ENCODE measurements at regions not wholly inside any gene's neighbourhood (a gene's known extent, or its start where the extent isn't known, plus 50 kb on each side); places are given as distances from the start of the nearest gene placed in this dataset.
"Not testable (repeated sequence)": the region's sequence is repeated elsewhere in the genome, so short reads cannot be mapped to it uniquely, and the experiment has no call there.

DNA sequence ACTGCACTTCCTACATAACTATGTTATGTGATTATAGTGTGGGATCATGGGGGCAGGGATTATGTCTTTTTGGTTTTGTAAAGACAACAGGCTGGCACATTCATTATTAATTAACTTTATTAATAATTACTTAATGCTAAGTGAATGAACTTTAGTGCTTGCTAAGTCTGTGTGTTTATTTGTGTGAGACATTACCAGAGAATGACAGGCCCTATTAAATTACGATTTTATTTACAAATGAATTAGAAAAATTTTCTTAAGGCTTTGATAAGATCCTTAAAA lies 100.9 kb downstream of the CD83 start:
- no peak for DNase-seq

DNA sequence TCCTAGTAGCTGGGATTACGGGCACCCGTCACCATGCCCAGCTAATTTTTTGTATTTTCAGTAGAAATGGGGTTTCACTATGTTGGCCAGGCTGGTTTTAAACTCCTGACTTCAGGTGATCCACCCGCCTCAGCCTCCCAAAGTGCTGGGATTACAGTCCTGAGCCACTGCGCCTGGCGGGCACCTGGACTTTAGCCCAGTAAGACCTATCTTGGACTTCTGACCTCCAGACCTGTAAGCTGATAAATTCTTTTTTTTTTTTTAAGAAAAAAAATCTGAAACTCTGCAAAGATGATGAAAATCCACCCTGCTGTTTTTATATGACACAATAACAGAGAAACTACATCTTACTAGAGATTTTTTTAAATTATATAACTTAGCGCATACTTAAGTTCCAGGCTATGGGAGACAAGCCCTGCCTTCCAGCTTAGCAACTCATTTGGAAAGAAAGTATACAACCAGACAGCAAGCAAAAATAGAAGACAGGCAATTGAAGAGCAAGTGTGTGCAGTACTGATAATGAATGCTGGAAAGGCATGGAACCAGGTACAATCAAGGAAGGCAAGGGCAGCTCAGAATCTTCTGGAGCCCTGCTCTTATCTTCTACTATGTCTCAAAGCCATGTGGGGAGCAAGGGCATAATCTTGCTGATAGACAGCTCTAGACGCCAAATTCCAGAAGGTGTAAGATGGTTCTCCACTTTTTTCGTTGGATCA lies 104.2 kb downstream of the CD83 start:
- no peak for DNase-seq

DNA sequence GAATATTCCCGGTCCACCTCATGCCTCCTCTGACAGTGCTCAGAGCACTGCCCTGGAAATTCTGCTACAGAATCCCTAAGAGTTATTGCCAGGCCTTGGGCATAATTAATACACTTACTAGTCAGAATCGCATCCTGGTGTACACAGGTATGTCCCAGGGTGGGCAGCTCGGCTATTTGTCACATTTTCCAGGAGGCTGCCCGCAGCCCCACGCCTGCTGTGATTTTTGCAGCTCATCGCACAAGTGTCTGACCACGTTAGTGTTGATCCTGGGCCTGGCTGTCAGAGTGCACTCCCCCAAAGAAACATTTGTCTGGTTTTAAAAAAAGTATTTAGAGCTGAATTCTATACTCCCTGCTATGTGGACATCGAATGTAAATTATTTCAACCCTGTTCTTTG lies 105.4 kb downstream of the CD83 start:
- no peak for DNase-seq

DNA sequence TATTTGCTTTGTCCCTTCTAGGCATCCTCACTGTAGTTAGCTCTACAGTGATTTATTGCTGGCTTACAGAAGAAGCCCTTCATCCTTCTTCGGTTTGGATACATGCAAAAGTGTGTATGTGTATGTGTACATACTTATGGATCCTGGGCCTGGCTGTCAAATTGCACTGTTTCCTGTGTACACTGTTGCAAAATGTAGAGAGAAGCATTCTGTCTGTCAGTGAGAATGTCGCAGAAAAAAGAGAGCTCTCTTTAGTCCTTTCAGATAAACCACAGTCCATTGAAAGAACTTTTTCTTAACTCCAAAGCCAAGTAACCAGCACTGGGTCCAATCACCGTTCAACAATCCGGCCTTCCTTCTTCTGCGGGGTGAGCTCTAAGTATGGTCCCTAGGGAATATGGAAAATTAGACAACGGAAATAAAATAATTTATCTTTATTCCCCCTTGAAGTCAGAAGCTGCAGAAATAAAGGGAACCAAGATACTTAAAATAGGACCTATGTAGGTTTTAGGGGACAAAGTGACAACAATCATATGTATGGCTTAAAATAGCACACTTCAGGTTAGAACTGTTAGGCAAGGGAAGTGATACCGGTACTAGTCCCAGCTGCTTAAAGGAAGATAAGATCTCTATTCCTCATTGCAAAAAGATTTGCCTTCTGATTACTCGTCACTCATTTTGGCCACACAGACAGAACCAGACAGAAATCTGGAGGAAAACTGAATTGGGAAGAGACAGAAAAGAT lies 107.0 kb downstream of the CD83 start:
- DNase-seq = no peak

DNA sequence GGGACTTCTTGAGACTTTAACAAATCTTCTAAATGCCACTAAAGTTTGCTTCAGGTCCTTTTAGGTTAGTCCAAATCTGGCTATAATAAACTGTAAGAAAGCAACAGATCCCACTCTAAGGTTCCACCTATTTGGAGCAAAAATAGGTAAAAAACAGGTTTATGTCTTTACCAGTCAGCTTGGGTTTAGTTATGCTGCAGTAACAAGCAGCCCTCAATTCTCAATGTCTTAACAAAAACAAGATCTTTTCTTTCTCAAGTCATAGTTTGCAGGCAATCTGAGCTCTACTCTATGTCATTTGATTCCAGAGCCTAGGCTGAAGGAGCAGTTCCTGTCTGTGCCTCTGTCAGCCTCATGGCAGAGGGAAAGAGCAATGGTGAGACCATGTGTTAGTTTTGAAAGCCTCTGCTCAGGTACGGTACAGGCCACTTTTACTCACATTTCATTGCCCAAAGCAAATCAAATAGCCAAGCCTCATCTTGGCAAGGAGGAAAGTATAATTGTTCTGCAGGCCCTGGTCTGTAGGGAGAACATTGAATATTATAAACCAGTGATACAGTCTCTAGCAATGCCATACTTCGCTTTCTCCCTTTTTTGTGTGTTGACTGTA lies 108.6 kb downstream of the CD83 start:
- DNase-seq = no peak

DNA sequence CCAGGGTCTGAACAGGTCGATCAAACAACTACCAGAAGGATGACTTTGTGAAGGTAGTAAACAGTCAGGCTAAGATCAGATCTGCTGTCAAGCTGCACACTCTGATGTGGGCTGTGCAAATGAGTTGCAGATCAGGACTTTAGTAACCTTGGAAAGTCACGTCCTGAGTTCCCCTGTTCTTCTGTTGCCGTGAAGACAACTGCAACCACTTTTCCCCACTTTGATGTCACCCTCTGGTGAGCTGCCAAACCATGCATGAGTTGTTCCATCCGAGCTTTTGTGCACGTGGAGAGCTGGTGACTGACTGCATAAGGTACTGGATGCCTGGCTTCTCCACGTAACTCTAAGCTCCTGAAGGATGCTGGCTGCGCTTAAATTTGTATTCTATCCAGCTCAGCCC lies 111.0 kb downstream of the CD83 start:
- peak; percentile 20 for DNase-seq

DNA sequence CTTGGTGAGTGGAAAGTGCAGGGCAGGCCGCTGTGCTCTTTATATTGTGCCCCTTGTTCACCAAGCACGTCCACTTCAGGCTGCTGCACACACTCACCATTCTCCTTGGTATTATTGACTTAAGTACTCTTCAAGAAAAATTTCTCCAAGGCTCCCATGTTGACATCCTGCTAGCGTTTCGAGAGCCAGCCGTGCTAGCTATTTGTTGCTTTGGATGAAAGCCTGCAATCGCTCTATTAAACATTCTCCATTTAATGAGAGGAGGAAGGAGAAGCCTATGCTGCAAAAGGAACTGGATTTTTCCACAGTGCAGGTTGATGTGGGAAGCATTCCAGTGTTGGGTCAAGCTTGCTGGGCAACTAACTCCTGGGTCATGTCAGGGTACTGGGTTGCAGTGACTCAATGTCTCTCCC lies 113.5 kb downstream of the CD83 start:
- no peak for DNase-seq

DNA sequence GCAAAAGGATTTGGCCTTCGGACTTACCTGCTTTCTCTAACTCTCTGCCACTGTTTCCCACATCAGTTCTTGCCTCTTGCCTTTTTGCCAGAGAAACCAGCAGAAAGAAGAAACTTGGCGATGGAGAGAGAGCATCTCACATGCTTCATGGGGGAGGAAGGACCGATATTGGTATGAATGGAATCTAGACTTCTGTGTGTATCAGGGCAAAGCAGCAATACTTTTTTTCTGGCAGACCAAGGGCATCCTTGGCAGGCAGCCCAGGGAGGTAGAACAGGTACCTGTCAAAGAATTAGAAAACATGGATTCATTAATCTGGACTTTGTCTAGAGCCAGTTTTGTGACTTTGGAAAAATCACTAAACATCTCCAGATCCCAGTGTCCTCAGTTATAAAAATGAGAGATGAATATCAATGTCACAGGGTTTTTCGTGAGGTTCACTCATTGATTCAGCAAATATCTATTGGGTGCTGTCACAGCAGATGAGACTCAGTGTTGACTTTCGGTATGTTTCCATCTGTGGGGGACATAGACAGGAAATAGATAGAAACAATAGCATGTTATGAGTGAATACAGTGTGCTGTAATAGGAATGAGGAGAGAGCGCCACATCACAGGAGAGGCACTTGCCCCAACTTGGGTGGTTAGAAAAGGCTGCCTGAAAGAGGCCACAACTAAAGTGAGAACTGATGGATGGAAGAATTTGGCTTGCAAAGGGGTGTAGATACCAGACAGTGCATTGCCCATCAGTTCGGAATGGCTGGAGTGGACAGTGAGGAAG lies 114.1 kb downstream of the CD83 start:
- no peak for DNase-seq

DNA sequence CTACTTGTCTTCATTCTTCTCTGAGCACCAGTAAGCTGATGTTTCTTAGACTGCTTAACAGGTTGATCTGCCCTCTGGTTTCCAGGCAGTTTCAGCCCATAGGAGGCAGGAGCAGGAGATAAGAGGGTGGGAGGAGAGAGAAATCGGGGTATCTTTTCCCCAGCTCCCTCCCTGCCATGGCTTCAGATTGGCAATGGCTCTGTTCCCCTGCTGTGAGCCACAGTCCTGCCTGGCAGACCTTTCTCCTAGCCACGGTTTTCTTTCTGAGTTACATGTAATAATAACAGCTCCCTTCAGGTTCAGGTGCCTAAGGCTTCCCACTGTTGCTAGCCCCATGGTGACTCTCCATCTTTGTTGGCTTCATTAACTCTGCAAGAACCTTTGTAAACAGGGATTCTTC lies 115.3 kb downstream of the CD83 start:
- DNase-seq = no peak

DNA sequence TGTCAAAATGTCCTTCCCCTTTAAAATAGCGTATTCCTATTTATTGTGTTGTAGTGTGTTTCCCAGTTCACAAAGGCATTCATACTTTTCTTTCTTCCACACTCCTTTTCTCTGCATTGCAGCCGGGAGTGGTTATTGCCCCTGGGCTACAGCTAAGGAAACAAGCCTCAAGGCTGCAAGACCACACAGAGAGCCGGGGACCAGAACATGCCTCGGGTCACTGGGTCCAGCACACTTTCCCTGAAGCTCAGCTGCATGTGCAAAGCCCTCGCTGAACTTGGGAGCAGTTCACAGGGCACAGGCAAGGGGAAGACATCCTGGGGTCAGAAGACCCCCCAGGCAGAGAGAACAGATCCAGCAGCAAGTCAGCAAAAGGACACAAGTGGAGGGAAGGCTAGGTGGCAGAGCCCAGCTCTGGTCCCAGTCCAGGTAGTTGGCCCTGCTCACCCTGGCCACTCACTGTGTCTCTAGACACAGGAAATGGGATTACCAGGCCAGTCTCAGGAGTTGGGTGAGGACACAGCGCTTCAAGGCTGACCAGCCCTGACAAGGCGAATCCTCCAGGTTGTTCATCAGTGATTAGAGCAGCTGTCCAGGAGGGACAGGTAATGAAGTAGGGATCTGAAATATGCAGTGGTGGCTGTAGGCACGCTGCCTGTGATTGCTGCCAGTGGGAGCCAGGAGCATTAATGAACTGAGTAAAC lies 118.2 kb downstream of the CD83 start:
- DNase-seq = no peak

DNA sequence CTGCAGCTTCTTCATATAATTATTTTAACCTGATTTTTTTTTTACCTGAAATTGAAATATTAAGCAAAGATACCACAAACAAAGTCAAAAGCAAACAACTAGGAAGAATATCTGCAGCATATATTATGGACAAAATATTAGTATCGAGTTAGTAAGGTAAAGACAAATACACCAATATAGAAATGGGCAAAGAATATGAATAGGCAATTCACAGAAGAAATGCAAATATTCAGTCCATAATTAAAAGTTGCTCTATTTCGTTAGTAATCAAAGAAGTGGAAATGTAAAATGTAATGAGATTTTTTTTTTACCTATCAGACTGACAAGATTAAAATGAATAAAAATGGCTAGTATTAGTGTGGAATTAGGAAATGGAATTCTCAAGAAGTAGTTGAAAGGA lies 121.5 kb downstream of the CD83 start:
- DNase-seq = no peak

DNA sequence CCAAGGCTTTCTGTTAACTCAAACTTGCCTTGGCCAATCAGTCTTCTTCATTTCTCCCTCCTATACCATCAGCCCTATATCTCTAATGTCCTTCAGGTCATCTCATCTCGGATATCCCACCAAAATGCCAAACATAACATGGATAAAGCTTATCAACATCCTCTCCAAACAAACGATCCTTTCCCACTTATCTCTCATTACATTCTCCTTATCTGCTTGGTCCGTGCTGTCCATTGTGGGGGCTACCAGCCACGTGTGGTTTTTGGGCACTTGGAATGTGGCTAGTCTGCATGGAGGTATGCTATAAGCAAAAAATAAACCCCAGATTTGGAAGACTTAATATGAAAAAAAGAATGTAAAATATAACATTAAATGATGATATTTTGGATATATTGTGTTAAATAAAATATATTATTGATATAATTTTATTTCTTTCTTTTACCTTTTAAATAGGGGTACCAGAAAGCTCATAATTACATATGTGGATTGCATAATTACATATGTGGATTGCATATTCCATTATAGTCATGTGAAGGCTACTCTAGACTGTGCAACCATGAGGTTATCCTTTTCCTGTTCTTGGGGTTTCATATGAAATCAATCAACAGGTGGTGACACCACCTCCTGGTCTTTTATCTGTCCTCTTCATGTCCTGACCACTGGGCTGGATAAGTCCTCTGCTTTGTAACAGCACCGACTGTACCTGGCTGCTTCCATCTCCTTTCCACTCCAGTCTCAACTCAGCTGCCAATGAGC lies 123.0 kb downstream of the CD83 start:
- no peak for DNase-seq

DNA sequence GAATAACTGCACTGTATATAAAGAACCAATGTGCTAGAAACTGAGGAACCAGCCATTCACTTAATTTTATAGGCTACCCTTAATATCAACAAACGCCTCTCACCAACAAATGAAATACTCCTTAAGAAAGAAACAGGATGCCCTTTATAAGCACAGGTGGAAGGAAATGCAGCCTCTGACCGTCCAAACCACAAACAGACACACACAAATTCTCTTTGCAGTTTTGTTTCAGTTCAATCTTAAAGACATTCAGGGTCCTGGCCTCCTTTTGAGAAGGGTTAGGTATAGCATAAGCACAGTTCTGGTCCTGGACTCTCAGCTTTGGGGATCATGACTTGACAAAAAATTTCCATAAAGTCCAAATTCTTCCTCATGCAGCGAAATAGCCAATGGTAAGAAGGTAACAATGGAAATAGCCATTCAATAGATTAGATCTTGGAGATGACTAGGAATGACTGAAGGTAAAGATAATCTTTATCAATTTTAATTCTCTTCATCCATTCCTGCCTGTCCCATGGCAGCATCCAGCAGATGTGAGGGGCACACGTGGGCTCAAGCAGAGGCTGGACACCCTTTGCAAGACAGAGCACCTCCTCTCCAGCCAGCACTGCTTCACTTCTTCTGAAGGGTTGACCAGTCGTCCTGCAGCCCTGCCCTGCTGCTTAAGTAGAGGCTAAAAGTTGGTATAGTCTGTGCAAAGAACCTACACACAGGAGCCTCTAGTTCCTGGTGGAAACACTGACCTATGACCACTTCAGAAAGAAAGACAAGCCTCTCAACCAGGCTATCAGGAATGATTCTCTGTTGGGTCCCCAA lies 123.9 kb downstream of the CD83 start:
- no peak for DNase-seq

DNA sequence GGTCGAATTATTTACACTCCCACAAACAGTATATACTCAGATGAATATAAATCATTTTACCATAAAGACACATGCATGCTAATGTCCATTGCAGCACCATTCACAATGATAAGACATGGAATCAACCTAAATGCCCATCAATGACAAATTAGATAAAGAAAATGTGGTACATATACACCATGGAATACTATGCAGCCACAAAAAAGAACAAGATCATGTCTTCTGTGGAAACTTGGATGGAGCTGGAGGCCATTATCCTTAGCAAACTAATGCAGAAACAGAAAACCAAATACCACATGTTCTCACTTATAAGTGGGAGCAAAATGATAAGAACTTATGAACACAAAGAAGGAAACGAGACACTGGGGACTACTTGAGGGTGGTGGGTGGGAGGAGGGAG lies 125.3 kb downstream of the CD83 start:
- not testable (repeated sequence) for DNase-seq

DNA sequence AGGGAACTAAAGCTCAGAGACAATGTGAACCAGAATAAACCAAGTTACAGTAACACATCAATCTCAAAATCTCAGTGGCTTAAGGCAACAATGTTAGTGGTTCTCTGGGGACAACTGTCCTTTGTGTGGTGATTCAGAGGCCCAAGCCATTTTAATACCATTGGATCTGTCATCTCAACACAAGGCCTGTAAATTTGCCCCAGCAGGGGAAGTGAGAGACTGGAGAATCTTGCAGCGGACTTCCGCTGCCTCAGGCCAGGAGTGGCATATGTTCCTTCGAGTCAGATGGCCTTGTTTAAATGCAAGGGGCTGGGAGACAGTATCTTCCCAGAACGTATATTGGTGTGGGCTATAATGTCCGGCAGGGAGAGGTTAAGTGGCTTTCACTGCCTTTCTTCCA lies 126.0 kb downstream of the CD83 start:
- no peak for DNase-seq

DNA sequence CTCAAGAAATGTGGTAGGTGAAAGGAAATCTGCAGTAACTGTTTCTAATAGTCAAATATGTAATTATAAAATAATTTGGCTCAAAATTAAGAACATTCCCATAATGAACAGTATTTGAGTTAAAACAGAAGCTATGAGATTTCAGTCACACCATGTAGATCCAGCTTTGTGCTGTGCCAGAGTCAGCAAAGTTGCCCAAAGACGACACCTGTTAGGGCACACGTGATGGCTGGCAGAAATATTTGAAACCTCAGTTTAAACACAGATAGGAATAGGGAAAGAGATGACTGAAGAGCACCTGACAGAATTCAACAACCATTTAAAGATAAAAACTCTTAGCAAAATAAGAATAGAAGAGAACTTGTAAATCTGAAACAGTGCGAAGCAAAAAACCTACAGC lies 129.3 kb downstream of the CD83 start:
- DNase-seq = no peak

DNA sequence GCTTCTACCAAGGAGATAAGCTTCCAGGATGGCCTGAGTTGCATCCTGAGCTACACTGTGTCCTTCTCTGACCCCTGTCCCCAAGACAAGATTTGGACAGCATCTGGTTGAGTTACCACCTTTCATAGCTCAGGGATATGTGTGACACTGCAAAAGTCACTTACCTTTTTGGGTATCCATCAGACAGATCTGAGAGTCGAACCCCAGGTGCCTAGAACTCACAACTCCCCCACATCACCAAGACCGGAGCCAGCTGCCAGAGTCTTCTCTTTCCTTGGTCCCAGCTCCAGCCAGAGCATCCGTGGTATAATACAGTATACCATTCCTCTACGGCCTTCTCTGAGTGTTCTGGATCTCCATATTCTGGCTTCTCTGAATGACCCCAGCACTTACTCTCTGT lies 133.0 kb downstream of the CD83 start:
- no peak for DNase-seq

DNA sequence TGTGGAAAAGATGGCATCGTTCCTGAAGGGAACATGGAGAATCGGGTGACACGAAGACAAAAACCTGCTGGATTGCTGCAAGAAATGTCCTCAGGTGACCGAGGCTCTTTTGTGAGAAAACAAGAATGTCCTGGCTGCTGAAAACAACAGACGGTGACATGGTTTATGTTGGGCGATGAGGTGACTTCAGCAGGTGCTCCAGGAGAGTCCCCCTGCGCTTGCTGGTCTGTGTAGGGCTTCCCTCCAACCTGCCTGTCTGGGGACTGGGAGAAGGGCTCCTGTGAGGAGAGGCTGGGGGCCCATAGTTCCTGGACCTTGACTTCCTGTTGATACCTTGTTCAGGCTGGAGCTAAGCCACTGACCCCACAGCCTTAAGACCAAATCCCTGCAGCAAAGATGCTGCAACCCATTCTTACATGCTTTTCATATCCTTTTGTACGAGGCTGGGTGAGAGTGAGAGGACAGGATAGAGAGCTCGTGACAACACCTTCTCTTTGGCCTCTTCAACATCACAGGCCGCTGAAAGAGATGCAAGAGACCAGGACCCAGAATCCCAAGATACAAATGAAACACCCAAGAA lies 134.8 kb downstream of the CD83 start:
- DNase-seq = no peak

DNA sequence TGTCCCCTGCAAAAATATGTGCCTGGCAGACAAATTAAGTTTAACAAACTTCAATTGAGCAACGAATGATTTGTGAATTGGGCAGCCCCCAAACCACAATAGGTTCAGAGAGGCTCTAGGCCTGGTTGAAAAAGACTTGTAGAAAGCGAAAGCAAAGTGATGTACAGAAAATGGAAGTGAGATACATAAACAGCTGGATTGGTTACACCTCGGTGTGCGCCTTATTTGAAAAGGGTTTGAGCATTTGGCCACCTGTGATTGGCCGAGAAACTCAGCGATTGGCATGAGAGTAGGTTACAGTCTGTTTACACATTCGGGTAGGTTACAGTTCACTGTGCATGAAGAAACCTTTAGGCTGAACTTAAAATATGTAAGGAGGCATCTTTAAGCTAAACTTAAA lies 136.9 kb downstream of the CD83 start:
- no peak for DNase-seq

DNA sequence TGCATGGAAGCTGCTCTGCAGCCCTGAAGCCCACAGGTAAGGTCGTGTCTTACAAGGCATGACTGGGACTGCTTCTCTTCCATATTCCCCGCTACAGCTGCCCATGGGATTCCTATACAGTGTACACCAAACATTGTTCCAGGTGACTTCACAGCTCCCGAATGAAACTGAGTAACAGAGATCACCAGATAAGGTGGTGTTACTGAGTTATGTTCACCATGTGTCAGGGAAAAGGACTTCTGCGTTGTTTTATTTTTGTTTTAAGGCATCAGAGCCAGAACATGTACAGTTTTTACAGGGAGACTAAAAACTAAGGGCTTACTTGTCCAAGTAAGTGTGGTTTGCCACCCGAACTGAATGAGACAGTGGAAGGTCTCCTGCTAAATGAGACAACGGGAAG lies 138.3 kb downstream of the CD83 start:
- DNase-seq = no peak

DNA sequence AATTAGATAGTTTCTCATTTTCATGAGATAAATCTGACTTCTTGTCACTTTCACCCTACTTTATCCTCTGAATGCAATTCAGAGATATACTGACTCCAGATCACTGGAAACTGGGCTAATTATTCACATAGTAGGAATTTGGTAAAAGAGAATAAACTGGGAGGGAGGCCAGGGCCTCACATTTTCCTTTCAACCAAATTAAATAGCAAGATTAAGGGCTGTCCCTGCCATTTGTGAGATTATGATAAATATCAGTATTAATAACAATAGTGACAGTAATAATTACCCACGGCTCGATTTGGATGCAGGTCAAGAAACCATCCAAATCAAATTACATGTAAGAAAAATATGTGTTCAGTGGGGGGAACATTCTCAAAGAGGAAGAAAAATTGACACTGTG lies 140.5 kb downstream of the CD83 start:
- DNase-seq = no peak
